H54 (cell line): ENCODE measurements at regions not wholly inside any gene's neighbourhood (a gene's known extent, or its start where the extent isn't known, plus 50 kb on each side); places are given as distances from the start of the nearest gene placed in this dataset.
"Not testable (repeated sequence)": the region's sequence is repeated elsewhere in the genome, so short reads cannot be mapped to it uniquely, and the experiment has no call there.

Experiments
- DNase-seq: peaks from one replicate; pipeline ENCODE4 v3.0.0; 2011; ENCODE audit warnings: low spot score, mixed read lengths; ENCODE audit not compliant: insufficient read length
- FAIRE-seq: peaks from 3 replicates; lab custom pipeline; 2011; peaks lifted over from hg19 to GRCh38; lab: Jason Lieb, UNC
- POLR2A ChIP-seq: IDR thresholded peaks from 2 replicates; pipeline ENCODE4 v1.6.1; 2011; ENCODE audit warnings: low read depth, mild to moderate bottlenecking, low read length

DNA sequence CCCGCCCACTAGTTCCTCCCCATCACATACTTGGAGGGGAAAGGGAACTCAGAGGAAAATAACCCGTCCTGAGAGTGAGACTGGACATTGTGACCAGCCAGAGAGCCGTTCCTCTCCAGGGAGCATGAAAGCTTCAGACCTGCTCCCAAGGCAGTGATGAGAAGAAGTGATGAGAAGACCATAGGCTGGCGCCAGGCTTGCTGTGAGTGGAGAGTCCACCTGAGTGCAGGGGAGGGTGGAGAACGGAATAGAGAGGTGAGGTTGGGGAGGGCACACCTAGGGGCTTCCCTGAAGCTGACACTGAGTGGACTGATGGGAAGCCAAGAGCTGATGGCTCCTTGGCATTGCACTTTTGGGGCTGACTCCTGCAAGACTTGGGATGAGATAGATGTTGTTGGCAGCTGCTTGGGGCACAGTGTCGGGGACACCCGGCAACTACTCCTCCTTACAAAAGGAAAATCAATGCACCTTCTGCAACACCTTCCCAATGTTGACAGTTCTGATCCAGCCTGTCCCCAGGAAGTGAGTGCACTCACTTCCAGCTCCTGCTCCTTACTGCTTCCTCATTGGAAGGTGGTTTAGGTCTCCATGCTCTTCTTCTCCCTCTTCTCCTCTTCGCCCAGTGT lies 79.4 kb downstream of the EMX2 start:
- no peak for DNase-seq
- no peak for TF ChIP-seq POLR2A
- FAIRE-seq: no peak

DNA sequence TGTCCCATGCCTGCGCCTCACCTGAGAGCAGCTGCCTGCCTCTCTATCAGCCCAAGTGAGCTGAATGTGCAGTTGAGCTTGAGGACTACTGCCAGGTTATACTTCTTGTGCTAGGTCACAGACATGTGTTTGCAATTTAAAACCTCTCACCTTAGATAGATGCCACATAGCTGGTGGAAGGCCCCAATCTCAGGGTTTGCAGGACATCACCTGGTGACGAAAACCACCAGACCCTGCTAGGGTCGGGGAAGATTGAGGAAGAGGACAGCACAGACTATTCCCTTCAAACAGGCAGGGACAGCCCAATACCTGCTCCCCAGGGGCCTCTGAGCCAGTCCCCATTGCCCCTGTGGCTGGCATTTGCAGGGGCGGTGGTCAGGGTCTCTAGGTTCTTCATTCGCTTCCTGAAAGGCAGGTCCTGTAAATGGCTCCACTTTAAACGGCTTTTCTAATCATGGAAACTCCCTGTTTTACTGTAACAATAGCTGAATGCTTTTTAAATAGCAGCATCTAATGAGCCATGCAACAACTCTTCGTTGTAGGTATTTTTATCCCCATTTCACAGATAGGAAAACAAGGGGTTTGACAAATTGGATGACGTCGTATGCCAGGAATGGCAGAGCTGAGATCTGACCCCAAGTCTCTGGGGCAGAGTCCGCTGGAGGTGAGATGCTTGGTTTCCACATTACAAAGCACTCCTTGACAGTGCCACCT lies 80.1 kb downstream of the EMX2 start:
- DNase-seq: no peak
- no peak for FAIRE-seq
- TF ChIP-seq POLR2A: no peak

DNA sequence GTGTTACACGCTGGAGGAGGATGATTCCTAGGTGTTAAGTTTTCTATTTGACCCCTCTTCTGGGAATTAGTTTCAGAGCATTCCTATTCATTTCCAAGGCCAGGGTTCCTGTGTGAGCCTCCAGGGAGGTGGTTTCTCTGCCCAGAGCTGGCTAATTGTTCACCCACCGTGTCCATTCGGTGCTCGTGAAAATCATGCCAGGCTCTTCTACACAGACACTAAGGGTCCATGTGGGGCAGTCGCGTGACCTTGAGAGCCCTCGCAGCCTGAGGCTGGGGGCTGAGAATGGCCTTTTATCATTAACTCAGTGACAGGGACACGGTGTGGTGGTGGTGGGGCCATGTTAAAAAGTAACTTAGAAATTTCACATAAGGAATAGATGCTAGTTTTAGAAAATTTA lies 83.7 kb downstream of the EMX2 start:
- FAIRE-seq (no peak), DNase-seq (no peak)
- TF ChIP-seq POLR2A: no peak

DNA sequence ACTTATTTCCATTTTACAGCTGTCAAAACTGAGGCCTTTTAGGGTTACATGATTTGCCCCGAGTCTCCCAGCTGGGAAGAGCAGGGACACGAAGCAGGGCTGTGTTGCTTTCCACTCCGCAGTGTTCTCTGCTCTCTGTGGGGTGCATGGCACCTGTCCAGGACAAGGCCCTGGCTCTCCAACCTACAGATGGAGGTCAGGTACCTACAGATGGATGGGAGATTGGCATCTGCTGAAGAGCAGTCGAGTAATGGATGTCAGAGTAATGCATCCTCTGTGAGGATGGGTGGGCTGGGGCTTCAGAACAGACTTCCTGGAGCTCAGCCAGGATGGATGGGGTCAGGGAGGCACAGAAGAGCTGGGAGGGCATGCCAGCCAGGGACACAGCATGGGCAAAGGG lies 85.0 kb downstream of the EMX2 start:
- no peak for TF ChIP-seq POLR2A
- DNase-seq (no peak), FAIRE-seq (no peak)

DNA sequence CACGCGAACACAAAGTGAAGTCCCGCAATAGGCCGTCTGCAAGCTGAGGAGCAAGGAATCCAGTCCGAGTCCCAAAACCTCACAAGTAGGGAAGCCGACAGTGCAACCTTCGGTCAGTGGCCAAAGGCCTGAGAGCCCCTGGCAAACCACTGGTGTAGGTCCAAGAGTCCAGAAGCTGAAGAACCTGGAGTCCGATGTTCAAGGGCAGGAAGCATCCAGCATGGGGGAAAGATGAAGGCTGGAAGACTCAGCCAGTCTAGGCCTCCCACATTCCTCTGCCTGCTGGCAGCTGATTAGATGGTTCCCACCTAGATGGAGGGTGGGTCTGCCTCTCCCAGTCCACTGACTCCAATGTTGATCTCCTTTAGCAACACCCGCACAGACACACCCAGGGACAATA lies 87.2 kb downstream of the EMX2 start:
- FAIRE-seq, DNase-seq: not testable (repeated sequence)

DNA sequence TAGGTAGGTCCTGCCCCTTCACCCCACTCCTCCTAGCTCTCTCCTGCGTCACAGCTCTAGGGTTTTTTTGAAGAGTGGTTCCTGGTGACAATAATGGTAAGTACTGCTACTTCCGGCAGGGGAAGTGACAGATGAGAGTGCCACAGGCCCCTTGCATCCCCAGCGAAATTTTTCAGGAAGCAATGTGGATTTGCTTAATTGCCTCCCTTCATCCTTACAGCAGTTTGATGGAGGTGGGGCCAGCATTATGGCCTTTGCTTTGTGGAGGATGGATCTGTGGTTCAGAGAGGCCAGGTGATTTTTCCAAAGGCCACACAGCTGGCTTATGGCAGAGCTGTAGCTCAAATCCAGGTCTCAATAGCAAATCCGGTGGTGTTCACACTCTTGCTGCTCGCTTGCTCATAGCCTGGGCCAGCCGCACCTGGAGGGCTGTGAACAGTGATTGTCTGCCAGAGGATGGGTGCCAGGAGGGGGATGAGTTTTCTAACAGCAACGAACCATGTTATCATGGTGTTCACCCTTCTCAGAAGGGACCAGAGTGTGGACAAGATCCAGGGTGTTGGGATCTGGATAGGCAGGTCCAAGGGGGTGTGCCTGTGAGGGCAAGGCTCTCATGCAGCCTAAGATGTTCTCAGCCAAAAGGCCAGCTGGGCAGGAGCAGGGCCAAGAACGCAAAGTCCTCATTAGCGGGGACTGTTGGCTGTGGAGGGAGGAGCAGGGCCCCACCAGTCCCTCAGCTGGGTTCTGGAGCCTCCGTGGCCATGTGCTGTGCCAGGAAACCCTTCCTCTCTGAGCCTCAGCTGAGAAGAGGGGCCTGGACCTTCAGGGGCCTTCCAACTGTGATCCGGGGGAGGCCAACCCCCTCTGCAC lies 89.0 kb downstream of the EMX2 start:
- FAIRE-seq (no peak), DNase-seq (no peak)
- TF ChIP-seq POLR2A: no peak

DNA sequence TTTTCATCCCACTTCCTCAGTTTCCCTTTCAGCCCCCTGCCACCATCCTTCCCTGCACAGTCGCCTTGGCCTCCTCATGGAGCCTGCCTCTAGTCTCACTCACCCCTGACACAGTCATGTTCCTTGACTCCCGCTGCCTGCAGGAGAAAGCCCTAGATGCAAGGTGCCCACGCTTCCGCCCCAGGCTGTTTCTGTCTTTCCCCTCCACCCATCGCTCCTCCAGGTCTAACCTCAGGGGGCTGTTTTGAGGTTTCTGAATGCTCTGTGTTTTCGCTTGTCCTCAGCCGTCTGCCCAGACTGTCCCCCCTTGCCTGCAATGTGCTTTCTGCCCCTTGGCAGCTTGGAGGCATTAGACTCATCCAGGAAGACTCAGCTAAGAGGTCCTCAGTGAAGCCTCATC lies 89.9 kb downstream of the EMX2 start:
- TF ChIP-seq POLR2A: no peak
- DNase-seq (no peak), FAIRE-seq (no peak)

DNA sequence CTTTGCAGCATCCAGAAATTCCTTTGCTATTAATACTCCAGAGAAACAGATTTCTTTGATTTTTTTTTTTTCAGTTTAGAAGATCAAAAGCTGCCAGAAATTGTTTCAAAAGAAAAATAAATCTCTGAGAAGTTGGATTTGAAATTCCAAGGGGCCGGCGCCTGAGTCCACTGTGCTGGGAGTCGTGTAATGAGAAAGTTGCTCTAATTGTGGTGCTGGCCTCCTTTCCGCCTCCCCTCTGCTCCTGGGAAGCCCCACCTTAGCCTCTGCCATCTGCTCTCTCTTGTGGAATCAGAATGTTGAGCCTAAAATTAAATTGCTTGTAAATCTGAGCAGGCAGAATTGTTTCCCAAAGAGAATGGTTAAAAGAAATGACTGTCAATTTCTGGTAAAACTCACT lies 93.3 kb downstream of the EMX2 start:
- FAIRE-seq (no peak), DNase-seq (no peak)
- no peak for TF ChIP-seq POLR2A

DNA sequence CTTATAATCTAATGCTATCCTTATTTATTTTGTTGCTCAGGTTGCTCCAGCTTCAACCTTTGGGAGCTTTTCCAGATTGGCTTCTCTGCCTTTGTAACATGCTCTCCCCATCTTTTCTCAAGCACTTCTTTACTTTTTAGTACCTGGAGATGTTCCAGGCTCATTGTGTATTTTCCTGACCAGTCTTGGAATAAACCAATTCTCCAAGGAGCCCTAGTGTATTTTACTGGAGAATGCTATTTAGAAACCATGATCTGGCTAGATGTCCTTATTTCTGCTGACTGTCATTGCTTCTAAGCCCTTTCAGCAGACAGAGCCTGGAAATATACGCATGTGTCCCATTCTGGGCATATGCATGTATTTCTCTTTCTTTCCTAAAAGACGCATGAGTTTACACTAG lies 95.7 kb downstream of the EMX2 start:
- no peak for DNase-seq
- TF ChIP-seq POLR2A: no peak
- no peak for FAIRE-seq

DNA sequence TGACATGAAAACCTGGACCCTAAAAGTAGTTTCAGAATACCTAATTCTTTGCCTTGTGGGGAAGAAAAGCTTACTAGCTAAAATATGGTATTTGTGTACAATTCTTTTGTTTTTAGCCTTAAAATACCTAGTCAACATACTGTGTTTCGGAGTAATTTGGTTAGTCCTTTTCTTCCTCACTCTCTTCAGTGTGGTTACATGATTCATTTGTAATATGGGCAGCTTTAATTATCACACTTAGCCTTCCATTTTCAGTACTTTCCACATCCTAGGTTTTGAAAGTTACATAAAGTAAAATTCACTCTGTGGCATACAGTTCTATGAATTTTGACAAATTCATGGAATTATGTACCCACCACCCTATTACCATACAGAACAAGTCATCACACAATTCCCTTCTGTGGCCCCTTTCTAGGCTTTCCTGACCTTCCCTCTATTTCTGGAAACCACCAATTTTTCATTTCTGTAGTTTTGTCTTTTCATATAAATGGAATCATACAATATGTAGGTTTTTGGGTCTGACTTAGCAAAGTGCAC lies 96.2 kb downstream of the EMX2 start:
- FAIRE-seq (no peak), DNase-seq (no peak)
- no peak for TF ChIP-seq POLR2A

DNA sequence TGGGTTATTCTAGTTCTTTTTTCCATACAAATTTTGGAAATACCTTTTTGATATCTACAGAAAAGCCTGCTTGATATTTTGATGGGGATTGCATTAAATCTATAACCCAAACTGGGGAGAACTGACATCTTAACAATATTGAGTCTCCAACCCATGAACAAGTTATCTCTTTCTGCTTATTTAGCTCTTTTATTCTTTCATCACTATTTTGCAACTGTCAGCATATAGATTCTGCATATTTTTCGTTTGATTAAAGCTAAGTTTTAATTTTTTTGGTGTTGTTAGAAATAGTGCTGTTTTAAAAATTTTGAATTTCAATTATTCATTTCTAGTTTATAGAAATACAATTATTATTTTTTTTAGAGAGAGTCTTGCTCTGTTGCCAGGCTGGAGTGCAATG lies 97.9 kb downstream of the EMX2 start:
- no peak for FAIRE-seq
- no peak for TF ChIP-seq POLR2A

DNA sequence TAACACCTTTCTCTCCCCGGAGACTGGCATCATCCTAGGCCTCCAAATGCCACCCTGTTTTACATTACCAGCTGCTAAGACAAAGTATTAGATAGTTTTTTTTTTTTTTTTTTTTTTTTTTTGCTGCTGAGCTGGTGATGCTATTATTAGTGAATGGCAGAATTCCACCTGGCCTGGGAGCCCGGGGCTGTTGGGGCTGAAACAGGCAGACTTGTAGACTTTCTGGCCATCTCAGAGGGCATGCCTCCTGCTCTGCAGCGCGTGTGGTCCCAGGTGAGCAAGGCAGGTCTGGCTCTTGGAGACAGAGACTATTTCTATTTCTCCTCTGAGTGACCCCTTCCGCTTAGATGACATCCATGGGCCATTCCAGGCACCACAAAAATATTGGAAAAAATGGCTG lies 104.2 kb downstream of the EMX2 start:
- no peak for TF ChIP-seq POLR2A
- no peak for FAIRE-seq
- DNase-seq: no peak

More for the DNA sequence above, 97.9 kb downstream of the EMX2 start:
- no peak for DNase-seq

DNA sequence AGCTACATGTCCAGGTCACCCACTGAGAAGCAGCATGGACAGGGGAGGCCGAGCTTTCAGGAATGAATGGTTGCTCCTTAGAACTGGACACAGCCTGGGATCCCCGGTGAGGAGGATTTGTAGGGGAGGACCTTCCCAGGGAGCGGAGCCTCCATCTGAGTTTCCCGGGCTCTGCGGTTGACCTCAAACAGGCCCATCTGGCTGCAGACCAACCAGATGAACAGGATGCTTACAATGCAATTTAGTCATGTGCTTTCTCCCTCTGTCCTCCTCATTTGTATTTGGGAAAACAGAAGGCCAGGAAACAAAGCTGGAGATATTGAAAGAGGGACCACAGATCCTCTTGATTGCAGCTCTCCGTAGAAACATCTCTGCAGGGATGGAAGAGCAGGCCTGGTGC lies 104.8 kb downstream of the EMX2 start:
- DNase-seq (no peak), FAIRE-seq (no peak)
- no peak for TF ChIP-seq POLR2A

DNA sequence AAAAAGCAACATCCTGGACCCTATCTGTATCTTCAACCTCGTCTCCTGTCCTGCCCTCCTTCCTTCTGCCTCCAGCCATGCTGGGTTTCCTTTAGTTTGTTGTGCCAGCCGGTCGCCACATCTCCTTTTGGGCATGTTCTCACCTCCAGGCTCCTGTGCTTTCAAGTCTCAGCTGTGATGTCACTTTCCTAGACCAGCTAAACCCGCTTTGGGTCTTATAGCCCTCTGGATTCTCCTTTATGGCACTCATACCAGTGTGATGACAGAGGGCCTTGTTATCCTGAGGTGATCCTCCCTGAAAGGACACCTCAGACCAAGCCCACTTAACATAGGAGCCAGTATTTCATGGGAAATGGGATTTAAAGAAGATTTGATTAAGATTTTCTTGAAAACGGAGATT lies 108.6 kb downstream of the EMX2 start:
- FAIRE-seq: no peak
- no peak for DNase-seq
- no peak for TF ChIP-seq POLR2A
